OCI-LY1 (cell line): ENCODE measurements at regions not wholly inside any gene's neighbourhood (a gene's known extent, or its start where the extent isn't known, plus 50 kb on each side); places are given as distances from the start of the nearest gene placed in this dataset.

ENCODE experiments used
- H2AFZ ChIP-seq: fragments of 200-600 bp; sonication (generic), shearing (Covaris generic); 2 replicates; pipeline ENCODE4 v1.6.0; 2014; ENCODE audit warnings: antibody characterized with exemption, mild to moderate bottlenecking, low read length
- H3F3A ChIP-seq: fragments of 200-600 bp; sonication (generic), shearing (Covaris generic); 2 replicates; pipeline ENCODE4 v1.6.0; 2014; ENCODE audit warnings: mild to moderate bottlenecking, antibody characterized with exemption, low read length, moderate library complexity; ENCODE audit not compliant: insufficient read depth
- H3K27ac ChIP-seq: fragments of 200-600 bp; sonication (generic); 2 replicates; pipeline ENCODE4 v1.5.1; 2014; ENCODE audit warnings: low read length, mixed run types, mild to moderate bottlenecking, low read depth; ENCODE audit not compliant: poor library complexity, severe bottlenecking
- H3K27me3 ChIP-seq: fragments of 200-600 bp; sonication (generic); 2 replicates; pipeline ENCODE4 v1.6.0; 2014; ENCODE audit warnings: antibody characterized with exemption, mild to moderate bottlenecking, low read length, moderate library complexity; ENCODE audit not compliant: insufficient read depth
- H3K36me3 ChIP-seq: fragments of 200-600 bp; sonication (generic); 2 replicates; pipeline ENCODE4 v1.6.1; 2014; ENCODE audit warnings: mild to moderate bottlenecking, antibody characterized with exemption, low read length, moderate library complexity, mixed read lengths; ENCODE audit not compliant: insufficient read depth
- H3K4me1 ChIP-seq: fragments of 200-600 bp; sonication (generic); 2 replicates; pipeline ENCODE4 v1.5.1; 2014; ENCODE audit warnings: mild to moderate bottlenecking, low read length, moderate library complexity; ENCODE audit not compliant: insufficient read depth, severe bottlenecking
- H3K4me2 ChIP-seq: fragments of 200-600 bp; sonication (generic), shearing (Covaris generic); 2 replicates; pipeline ENCODE4 v1.6.1; 2014; ENCODE audit warnings: low read length
- H3K4me3 ChIP-seq: fragments of 200-600 bp; sonication (generic); 2 replicates; pipeline ENCODE4 v1.5.1; 2014; ENCODE audit warnings: low read length, low read depth, mild to moderate bottlenecking, mixed read lengths; ENCODE audit not compliant: poor library complexity, severe bottlenecking
- H3K79me2 ChIP-seq: fragments of 200-600 bp; shearing (Covaris generic); 2 replicates; pipeline ENCODE4 v1.6.1; 2016; ENCODE audit warnings: mixed run types, low read length, mixed read lengths; ENCODE audit not compliant: insufficient read depth
- H3K9ac ChIP-seq: fragments of 200-600 bp; sonication (generic), shearing (Covaris generic); 2 replicates; pipeline ENCODE4 v1.6.1; 2014; ENCODE audit warnings: mild to moderate bottlenecking, low read length, mixed read lengths
- H3K9me2 ChIP-seq: fragments of 200-600 bp; sonication (generic), shearing (Covaris generic); 2 replicates; pipeline ENCODE4 v1.6.1; 2014; ENCODE audit warnings: low read depth, mild to moderate bottlenecking, low read length, mixed read lengths
- H3K9me3 ChIP-seq: fragments of 200-600 bp; shearing (Covaris generic); 2 replicates; pipeline ENCODE4 v1.6.1; 2014; ENCODE audit warnings: low read length, mixed read lengths
- H4K20me1 ChIP-seq: fragments of 200-600 bp; sonication (generic), shearing (Covaris generic); 2 replicates; pipeline ENCODE4 v1.6.0; 2016; ENCODE audit warnings: mild to moderate bottlenecking, low read length; ENCODE audit not compliant: insufficient read depth
- CTCF ChIP-seq: fragments of 200-600 bp; sonication (generic), shearing (Covaris generic); IDR thresholded peaks from 2 replicates; pipeline ENCODE4 v1.5.1; 2017; ENCODE audit warnings: mild to moderate bottlenecking, antibody characterized with exemption, low read length, moderate library complexity, mixed read lengths
- EZH2 ChIP-seq: fragments of 200-600 bp; sonication (generic), shearing (Covaris generic); IDR thresholded peaks from 2 replicates; pipeline ENCODE4 v1.8.0; 2017; ENCODE audit warnings: borderline replicate concordance, mixed run types, mild to moderate bottlenecking, antibody characterized with exemption, low read length, moderate library complexity, mixed read lengths

GRCh38 chr2:121860758-121861227 lies 105.3 kb downstream of the TSN start:
- no peaks in the 10 kb centered on the region; the same call in 1 of the 2 replicates for H3K9me3 ChIP-seq
- TF ChIP-seq EZH2 (no peak), CTCF (no peak)
- no peaks in the 10 kb centered on the region for H3F3A ChIP-seq

GRCh38 chr2:121862286-121862685 lies 106.8 kb downstream of the TSN start:
- Histone ChIP-seq H3K27me3 (0 out of 2 replicates have a peak, but pooled peaks cover 12% of the 10 kb centered on the region), H3K36me3 (no peaks in the 10 kb centered on the region)

More at GRCh38 chr2:121860758-121861227, 105.3 kb downstream of the TSN start:
- Histone ChIP-seq H4K20me1 (no peaks in the 10 kb centered on the region), H2AFZ (no peak overlapping the region), H3K79me2 (no peaks in the 10 kb centered on the region), H3K9ac (no peak overlapping the region), H3K36me3 (no peaks in the 10 kb centered on the region), H3K4me3 (no peak overlapping the region), H3K27ac (no peak overlapping the region), H3K9me2 (no peaks in the 10 kb centered on the region), H3K4me1 (no peaks in the 10 kb centered on the region), H3K27me3 (0 out of 2 replicates have a peak, but pooled peaks cover 12% of the 10 kb centered on the region), H3K4me2 (no peak overlapping the region)

GRCh38 chr2:121865914-121866313 lies 110.5 kb downstream of the TSN start:
- Histone ChIP-seq H3K27me3 (0 out of 2 replicates have a peak, but pooled peaks cover 10% of the 10 kb centered on the region), H3K9me3 (no peaks in the 10 kb centered on the region), H3K36me3 (no peaks in the 10 kb centered on the region), H3K9me2 (no peaks in the 10 kb centered on the region), H2AFZ (no peak overlapping the region), H4K20me1 (no peaks in the 10 kb centered on the region), H3K27ac (no peak overlapping the region), H3K9ac (no peak overlapping the region), H3K4me1 (no peaks in the 10 kb centered on the region), H3K4me2 (no peak overlapping the region), H3K79me2 (no peaks in the 10 kb centered on the region), H3F3A (no peaks in the 10 kb centered on the region), H3K4me3 (no peak overlapping the region)
- TF ChIP-seq EZH2 (no peak), CTCF (no peak)

More at GRCh38 chr2:121862286-121862685, 106.8 kb downstream of the TSN start:
- H4K20me1 ChIP-seq, result no peaks in the 10 kb centered on the region
- H3K9me3 ChIP-seq, result no peaks in the 10 kb centered on the region
- H3K79me2 ChIP-seq, result no peaks in the 10 kb centered on the region
- no peaks in the 10 kb centered on the region for H3K9me2 ChIP-seq
- H2AFZ ChIP-seq, result no peak overlapping the region
- TF ChIP-seq CTCF (no peak), EZH2 (no peak)
- H3K27ac ChIP-seq, result no peak overlapping the region
- no peak overlapping the region for H3K9ac ChIP-seq
- no peak overlapping the region for H3K4me3 ChIP-seq
- H3F3A ChIP-seq, result no peaks in the 10 kb centered on the region
- no peaks in the 10 kb centered on the region for H3K4me1 ChIP-seq
- no peak overlapping the region for H3K4me2 ChIP-seq
